Fibroblast of lung (primary cell): ENCODE measurements at regions not wholly inside any gene's neighbourhood (a gene's known extent, or its start where the extent isn't known, plus 50 kb on each side); places are given as distances from the start of the nearest gene placed in this dataset.

ENCODE experiments used
- DNase-seq, 2 donors: peaks; one replicate each; pipeline versions ENCODE4 v3.0.0 to v3.0.0-alpha.2; 2010; ENCODE audit warnings: low read depth in 2 of 2
- H2AFZ ChIP-seq: 2 replicates; pipeline ENCODE4 v1.5.1; 2012; ENCODE audit warnings: low read length, control low read depth, inconsistent platforms
- H3K27ac ChIP-seq: 2 replicates; pipeline ENCODE4 v1.5.1; 2011; ENCODE audit warnings: low read length, control low read depth; ENCODE audit not compliant: insufficient read depth
- H3K27me3 ChIP-seq: 2 replicates; pipeline ENCODE4 v1.5.1; 2011; ENCODE audit warnings: mild to moderate bottlenecking, low read length; ENCODE audit not compliant: control insufficient read depth, insufficient read depth
- H3K36me3 ChIP-seq: 2 replicates; pipeline ENCODE4 v1.5.1; 2011; ENCODE audit warnings: low read length; ENCODE audit not compliant: control insufficient read depth, insufficient read depth
- H3K4me1 ChIP-seq: 2 replicates; pipeline ENCODE4 v1.5.1; 2011; ENCODE audit warnings: low read length; ENCODE audit not compliant: control insufficient read depth, insufficient read depth; ENCODE audit errors: extremely low read depth
- H3K4me2 ChIP-seq: 2 replicates; pipeline ENCODE4 v1.5.1; 2011; ENCODE audit warnings: low read length, control low read depth; ENCODE audit not compliant: insufficient read depth; ENCODE audit errors: extremely low read depth
- H3K4me3 ChIP-seq, 4 experiments: fragments of 200-600 bp in 1 of 4; sonication (generic) in 1 of 4; replicated peaks in 1 of 4; 2 replicates each; pipeline ENCODE4 v1.5.1; 2011 to 2016; ENCODE audit warnings: low read length in 4 of 4, low read depth in 3 of 4, mild to moderate bottlenecking in 3 of 4, control low read depth in 2 of 4, inconsistent platforms in 1 of 4, mixed read lengths in 1 of 4; ENCODE audit not compliant: insufficient read depth in 1 of 4; ENCODE audit errors: control extremely low read depth in 1 of 4
- H3K79me2 ChIP-seq: 2 replicates; pipeline ENCODE4 v1.5.1; 2012; ENCODE audit warnings: mild to moderate bottlenecking, low read length, inconsistent platforms; ENCODE audit not compliant: control insufficient read depth, insufficient read depth
- H3K9ac ChIP-seq: 2 replicates; pipeline ENCODE4 v1.5.1; 2011; ENCODE audit warnings: mild to moderate bottlenecking, low read length, control low read depth; ENCODE audit not compliant: insufficient read depth
- H3K9me3 ChIP-seq: 2 replicates; pipeline ENCODE4 v1.5.1; 2012; ENCODE audit warnings: low read depth, low read length; ENCODE audit not compliant: control insufficient read depth, insufficient read depth
- H4K20me1 ChIP-seq: 2 replicates; pipeline ENCODE4 v1.5.1; 2011; ENCODE audit warnings: low read length; ENCODE audit not compliant: control insufficient read depth, insufficient read depth; ENCODE audit errors: extremely low read depth
- EZH2 ChIP-seq: IDR thresholded peaks from 2 replicates; pipeline ENCODE4 v1.5.1; 2012; ENCODE audit warnings: low read length, control low read depth, mild to moderate bottlenecking; ENCODE audit errors: missing control alignments
- TF ChIP-seq, protein P1 (sequence below), 2 donors: IDR thresholded peaks in 1 of 2; conservative IDR thresholded peaks in 1 of 2; 1 replicate in 1 of 2; 2 replicates in 1 of 2; pipeline ENCODE4 v1.5.1; 2011 to 2012; ENCODE audit warnings: low read length in 2 of 2, control low read depth in 1 of 2, inconsistent platforms in 1 of 2, low read depth in 1 of 2, mild to moderate bottlenecking in 1 of 2

DNA sequence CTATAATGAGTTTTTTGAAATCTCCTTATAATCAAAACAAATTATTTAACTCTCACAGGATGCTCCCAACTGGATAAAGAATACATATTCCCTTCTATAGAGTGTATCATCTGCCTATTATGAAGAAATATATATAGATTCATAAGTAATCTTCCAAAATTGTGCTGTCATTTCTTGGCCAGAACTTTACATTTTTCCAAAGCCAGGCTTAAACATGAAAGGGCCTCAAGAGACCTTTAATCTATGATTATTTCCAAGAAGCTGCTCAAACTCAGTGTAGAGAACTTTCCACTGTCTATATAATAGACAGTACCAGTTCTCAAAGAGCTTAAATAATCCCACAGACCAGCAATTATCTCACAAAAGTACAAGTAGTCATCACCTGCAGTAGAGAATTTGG is 211.0 kb downstream of the AKAIN1 start:
- no peaks in the 10 kb centered on the region for H3K36me3 ChIP-seq
- no peaks in the 10 kb centered on the region for H4K20me1 ChIP-seq
- H3K27me3 ChIP-seq: no peaks in the 10 kb centered on the region
- H3K9me3 ChIP-seq: no peaks in the 10 kb centered on the region
- H3K4me2 ChIP-seq: no peak overlapping the region
- H3K27ac ChIP-seq: no peak overlapping the region
- DNase-seq: no peak
- no peak overlapping the region for H3K9ac ChIP-seq
- no peaks in the 10 kb centered on the region for H3K4me1 ChIP-seq
- H2AFZ ChIP-seq: no peak overlapping the region
- H3K4me3 ChIP-seq: no peak overlapping the region
- TF ChIP-seq, protein P1, sequence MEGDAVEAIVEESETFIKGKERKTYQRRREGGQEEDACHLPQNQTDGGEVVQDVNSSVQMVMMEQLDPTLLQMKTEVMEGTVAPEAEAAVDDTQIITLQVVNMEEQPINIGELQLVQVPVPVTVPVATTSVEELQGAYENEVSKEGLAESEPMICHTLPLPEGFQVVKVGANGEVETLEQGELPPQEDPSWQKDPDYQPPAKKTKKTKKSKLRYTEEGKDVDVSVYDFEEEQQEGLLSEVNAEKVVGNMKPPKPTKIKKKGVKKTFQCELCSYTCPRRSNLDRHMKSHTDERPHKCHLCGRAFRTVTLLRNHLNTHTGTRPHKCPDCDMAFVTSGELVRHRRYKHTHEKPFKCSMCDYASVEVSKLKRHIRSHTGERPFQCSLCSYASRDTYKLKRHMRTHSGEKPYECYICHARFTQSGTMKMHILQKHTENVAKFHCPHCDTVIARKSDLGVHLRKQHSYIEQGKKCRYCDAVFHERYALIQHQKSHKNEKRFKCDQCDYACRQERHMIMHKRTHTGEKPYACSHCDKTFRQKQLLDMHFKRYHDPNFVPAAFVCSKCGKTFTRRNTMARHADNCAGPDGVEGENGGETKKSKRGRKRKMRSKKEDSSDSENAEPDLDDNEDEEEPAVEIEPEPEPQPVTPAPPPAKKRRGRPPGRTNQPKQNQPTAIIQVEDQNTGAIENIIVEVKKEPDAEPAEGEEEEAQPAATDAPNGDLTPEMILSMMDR (conservative IDR thresholded peaks at IDR 0.05 in 1 of 2, IDR thresholded peaks at IDR 0.05 in 1 of 2; ENCODE audit: low read depth in 1 of 2, low read length in 2 of 2): no peak
- no peak for TF ChIP-seq EZH2
- H3K79me2 ChIP-seq: no peaks in the 10 kb centered on the region

- Histone ChIP-seq H3K27ac (no peak overlapping the region), H3K79me2 (no peaks in the 10 kb centered on the region), H4K20me1 (no peaks in the 10 kb centered on the region), H3K4me3 (no peak overlapping the region), H2AFZ (no peak overlapping the region), H3K4me1 (no peaks in the 10 kb centered on the region), H3K9me3 (no peaks in the 10 kb centered on the region), H3K27me3 (no peaks in the 10 kb centered on the region), H3K36me3 (no peaks in the 10 kb centered on the region), H3K9ac (no peak overlapping the region), H3K4me2 (no peak overlapping the region)
- no peak for TF ChIP-seq EZH2
- TF ChIP-seq, protein P1 (conservative IDR thresholded peaks at IDR 0.05 in 1 of 2, IDR thresholded peaks at IDR 0.05 in 1 of 2; ENCODE audit: low read depth in 1 of 2, low read length in 2 of 2): no peak
- DNase-seq: no peak
These were observed 235.7 kb downstream of the AKAIN1 start for GRCh38 chr18:4961121-4961909.

DNA sequence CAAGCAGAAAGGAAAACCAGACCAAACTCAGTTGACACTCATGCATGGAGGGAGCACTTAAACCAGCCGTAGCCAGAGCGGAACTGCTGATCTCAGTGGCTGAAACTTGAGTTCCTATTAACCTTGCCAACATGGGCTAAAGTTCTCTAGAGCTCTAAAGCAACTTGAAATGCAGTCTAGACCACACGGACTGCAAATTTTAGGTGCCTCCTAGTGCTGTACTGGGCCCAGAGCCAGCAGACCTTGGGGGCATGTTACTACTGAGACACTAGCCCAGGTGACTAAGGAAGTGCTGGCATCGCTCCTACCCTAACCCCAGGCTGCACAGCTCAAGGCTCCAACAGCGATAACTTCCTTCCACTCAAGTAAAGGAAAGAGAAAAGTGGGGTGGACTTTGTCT is 236.5 kb downstream of the AKAIN1 start:
- H3K27ac ChIP-seq: no peak overlapping the region
- H4K20me1 ChIP-seq: no peaks in the 10 kb centered on the region
- no peaks in the 10 kb centered on the region for H3K9me3 ChIP-seq
- H3K4me2 ChIP-seq: no peak overlapping the region
- no peak for DNase-seq
- H3K79me2 ChIP-seq: no peaks in the 10 kb centered on the region
- H3K4me1 ChIP-seq: no peaks in the 10 kb centered on the region
- no peaks in the 10 kb centered on the region for H3K36me3 ChIP-seq
- no peak overlapping the region for H2AFZ ChIP-seq
- no peak overlapping the region for H3K4me3 ChIP-seq
- H3K27me3 ChIP-seq: no peaks in the 10 kb centered on the region
- H3K9ac ChIP-seq: no peak overlapping the region
- TF ChIP-seq, protein P1 (conservative IDR thresholded peaks at IDR 0.05 in 1 of 2, IDR thresholded peaks at IDR 0.05 in 1 of 2; ENCODE audit: low read depth in 1 of 2, low read length in 2 of 2): no peak
- TF ChIP-seq EZH2: no peak
